SU-DHL-6 (cell line): ENCODE measurements at regions not wholly inside any gene's neighbourhood (a gene's known extent, or its start where the extent isn't known, plus 50 kb on each side); places are given as distances from the start of the nearest gene placed in this dataset.

Experiments
- H2AFZ ChIP-seq: fragments of 200-600 bp; sonication (generic); 2 replicates; pipeline ENCODE4 v1.6.1; 2014; ENCODE audit warnings: low read depth, mild to moderate bottlenecking, moderate library complexity, mixed read lengths, antibody characterized with exemption, low read length; ENCODE audit not compliant: severe bottlenecking
- H3F3A ChIP-seq: fragments of 200-600 bp; shearing (Covaris generic); 2 replicates; pipeline ENCODE4 v1.6.0; 2016; ENCODE audit warnings: antibody characterized with exemption, mild to moderate bottlenecking; ENCODE audit not compliant: insufficient read depth
- H3K27ac ChIP-seq: fragments of 200-600 bp; sonication (generic); 2 replicates; pipeline ENCODE4 v1.5.1; 2016; ENCODE audit warnings: low read depth, mild to moderate bottlenecking, low read length, moderate library complexity, mixed read lengths
- H3K27me3 ChIP-seq: fragments of 200-600 bp; sonication (generic), shearing (Covaris generic); 2 replicates; pipeline ENCODE4 v1.6.0; 2014; ENCODE audit warnings: mild to moderate bottlenecking, low read length
- H3K36me3 ChIP-seq: fragments of 200-600 bp; sonication (generic); 2 replicates; pipeline ENCODE4 v1.6.1; 2014; ENCODE audit warnings: mild to moderate bottlenecking, low read length, mixed read lengths
- H3K4me2 ChIP-seq: fragments of 300-600, 200-600 bp; shearing (Covaris generic), sonication (generic); 2 replicates; pipeline ENCODE4 v1.6.0; 2014; ENCODE audit warnings: low read length, low read depth, mild to moderate bottlenecking; ENCODE audit not compliant: poor library complexity, severe bottlenecking
- H3K4me3 ChIP-seq: fragments of 200-600 bp; sonication (generic); 2 replicates; pipeline ENCODE4 v1.5.1; 2014; ENCODE audit warnings: antibody characterized with exemption, low read length, mild to moderate bottlenecking, mixed read lengths; ENCODE audit not compliant: insufficient read depth, poor library complexity, severe bottlenecking
- H3K79me2 ChIP-seq: fragments of 200-600 bp; sonication (generic); 2 replicates; pipeline ENCODE4 v1.6.1; 2014; ENCODE audit warnings: mild to moderate bottlenecking, low read length, moderate library complexity; ENCODE audit not compliant: insufficient read depth
- H3K9ac ChIP-seq: fragments of 200-600 bp; sonication (generic); 2 replicates; pipeline ENCODE4 v1.7.0; 2014; ENCODE audit warnings: mild to moderate bottlenecking, low read length
- H3K9me2 ChIP-seq: fragments of 200-600 bp; sonication (generic); replicated peaks from 2 replicates; pipeline ENCODE4 v1.6.1; 2014; ENCODE audit warnings: low read length; ENCODE audit not compliant: insufficient read depth
- H3K9me3 ChIP-seq: fragments of 200-600 bp; sonication (generic); 2 replicates; pipeline ENCODE4 v1.6.1; 2014; ENCODE audit warnings: low read length, mixed read lengths; ENCODE audit not compliant: insufficient read depth
- H4K20me1 ChIP-seq: fragments of 200-600 bp; sonication (generic); 2 replicates; pipeline ENCODE4 v1.6.1; 2014; ENCODE audit warnings: low read depth, mild to moderate bottlenecking, antibody characterized with exemption, low read length, moderate library complexity, mixed read lengths
- CTCF ChIP-seq: fragments of 200-600 bp; sonication (generic); IDR thresholded peaks from one replicate; pipeline ENCODE4 v1.5.1; 2017; ENCODE audit warnings: antibody characterized with exemption, mild to moderate bottlenecking, low read length, moderate library complexity; ENCODE audit not compliant: insufficient read depth, poor library complexity, severe bottlenecking
- EZH2phosphoT487 ChIP-seq: fragments of 200-600 bp; sonication (generic), shearing (Covaris generic); conservative IDR thresholded peaks from 2 replicates; pipeline ENCODE4 v1.6.1; 2018; ENCODE audit warnings: mild to moderate bottlenecking, antibody characterized with exemption, low read length, moderate library complexity, mixed read lengths

- Histone ChIP-seq H3K9me2 (no peaks in the 10 kb centered on the region), H3K27me3 (no peaks in the 10 kb centered on the region), H2AFZ (no peak overlapping the region), H3K4me3 (no peak overlapping the region), H3K36me3 (no peaks in the 10 kb centered on the region), H3K9ac (no peak overlapping the region), H4K20me1 (no peaks in the 10 kb centered on the region), H3K9me3 (no peaks in the 10 kb centered on the region), H3K79me2 (no peaks in the 10 kb centered on the region), H3K4me2 (no peak overlapping the region), H3F3A (no peaks in the 10 kb centered on the region), H3K27ac (no peak overlapping the region)
- no peak for TF ChIP-seq EZH2phosphoT487
- no peak for TF ChIP-seq CTCF
These were observed 160.7 kb upstream of the MAN1A1 start for GRCh38 chr6:119510246-119510645.

GRCh38 chr6:119506631-119507174 is 157.1 kb upstream of the MAN1A1 start:
- no peak for TF ChIP-seq EZH2phosphoT487
- TF ChIP-seq CTCF, result no peak

GRCh38 chr6:119501798-119502483 is 152.4 kb upstream of the MAN1A1 start:
- no peak for TF ChIP-seq EZH2phosphoT487
- H4K20me1 ChIP-seq, result no peaks in the 10 kb centered on the region
- no peaks in the 10 kb centered on the region for H3F3A ChIP-seq
- no peaks in the 10 kb centered on the region for H3K27me3 ChIP-seq
- no peak overlapping the region for H3K4me2 ChIP-seq
- no peak overlapping the region for H2AFZ ChIP-seq
- H3K36me3 ChIP-seq, result no peaks in the 10 kb centered on the region
- H3K9me2 ChIP-seq, result no peaks in the 10 kb centered on the region
- H3K9ac ChIP-seq, result no peak overlapping the region
- no peaks in the 10 kb centered on the region for H3K79me2 ChIP-seq
- no peak overlapping the region for H3K4me3 ChIP-seq
- H3K27ac ChIP-seq, result no peak overlapping the region
- no peaks in the 10 kb centered on the region for H3K9me3 ChIP-seq

More at GRCh38 chr6:119506631-119507174, 157.1 kb upstream of the MAN1A1 start:
- Histone ChIP-seq H2AFZ (no peak overlapping the region), H3K36me3 (no peaks in the 10 kb centered on the region), H3K27ac (no peak overlapping the region), H3K9me3 (no peaks in the 10 kb centered on the region), H3K4me3 (no peak overlapping the region), H3K9me2 (no peaks in the 10 kb centered on the region), H3K79me2 (no peaks in the 10 kb centered on the region), H3K9ac (no peak overlapping the region), H3F3A (no peaks in the 10 kb centered on the region), H4K20me1 (no peaks in the 10 kb centered on the region), H3K4me2 (no peak overlapping the region), H3K27me3 (no peaks in the 10 kb centered on the region)

- H3K4me3 ChIP-seq, result no peak overlapping the region
- H3K9ac ChIP-seq, result no peak overlapping the region
These were observed 150.2 kb upstream of the MAN1A1 start for GRCh38 chr6:119499797-119500196.

More at GRCh38 chr6:119499797-119500196, 150.2 kb upstream of the MAN1A1 start:
- no peaks in the 10 kb centered on the region for H3K27me3 ChIP-seq
- H4K20me1 ChIP-seq, result no peaks in the 10 kb centered on the region
- H3K9me3 ChIP-seq, result no peaks in the 10 kb centered on the region
- H3K9me2 ChIP-seq, result no peaks in the 10 kb centered on the region
- H2AFZ ChIP-seq, result no peak overlapping the region
- no peak for TF ChIP-seq CTCF
- no peak for TF ChIP-seq EZH2phosphoT487
- no peaks in the 10 kb centered on the region for H3K79me2 ChIP-seq
- H3F3A ChIP-seq, result no peaks in the 10 kb centered on the region
- H3K27ac ChIP-seq, result no peak overlapping the region
- H3K4me2 ChIP-seq, result no peak overlapping the region
- no peaks in the 10 kb centered on the region for H3K36me3 ChIP-seq
